Glutamatergic neuron (in vitro differentiated cells): ENCODE measurements at regions not wholly inside any gene's neighbourhood (a gene's known extent, or its start where the extent isn't known, plus 50 kb on each side); places are given as distances from the start of the nearest gene placed in this dataset.

Experiments
- DNase-seq: peaks from one replicate; pipeline ENCODE4 v3.0.0; 2022
- H3K27ac Mint-ChIP-seq: one replicate; pipeline ENCODE4 v1.8.0; 2020; ENCODE audit warnings: mild to moderate bottlenecking, mixed read lengths, inconsistent platforms; ENCODE audit not compliant: unreplicated experiment
- H3K27me3 Mint-ChIP-seq: one replicate; pipeline ENCODE4 v1.8.0; 2020; ENCODE audit warnings: mild to moderate bottlenecking, moderate library complexity, mixed read lengths, inconsistent platforms; ENCODE audit not compliant: unreplicated experiment
- H3K36me3 Mint-ChIP-seq: one replicate; pipeline ENCODE4 v1.8.0; 2020; ENCODE audit warnings: mild to moderate bottlenecking, mixed read lengths, inconsistent platforms; ENCODE audit not compliant: unreplicated experiment
- H3K4me1 Mint-ChIP-seq: one replicate; pipeline ENCODE4 v1.8.0; 2020; ENCODE audit warnings: mild to moderate bottlenecking, low read depth, mixed read lengths, inconsistent platforms; ENCODE audit not compliant: unreplicated experiment
- H3K4me3 Mint-ChIP-seq: one replicate; pipeline ENCODE4 v1.8.0; 2020; ENCODE audit warnings: mild to moderate bottlenecking, mixed read lengths, inconsistent platforms; ENCODE audit not compliant: unreplicated experiment
- H3K9me3 Mint-ChIP-seq: one replicate; pipeline ENCODE4 v1.8.0; 2020; ENCODE audit warnings: mild to moderate bottlenecking, moderate library complexity, mixed read lengths, inconsistent platforms; ENCODE audit not compliant: unreplicated experiment
- CTCF ChIP-seq: fragments of 200-600 bp; sonication (generic); IDR thresholded peaks from one replicate; pipeline ENCODE4 v1.5.0; 2021; ENCODE audit not compliant: partially characterized antibody, unreplicated experiment

DNA sequence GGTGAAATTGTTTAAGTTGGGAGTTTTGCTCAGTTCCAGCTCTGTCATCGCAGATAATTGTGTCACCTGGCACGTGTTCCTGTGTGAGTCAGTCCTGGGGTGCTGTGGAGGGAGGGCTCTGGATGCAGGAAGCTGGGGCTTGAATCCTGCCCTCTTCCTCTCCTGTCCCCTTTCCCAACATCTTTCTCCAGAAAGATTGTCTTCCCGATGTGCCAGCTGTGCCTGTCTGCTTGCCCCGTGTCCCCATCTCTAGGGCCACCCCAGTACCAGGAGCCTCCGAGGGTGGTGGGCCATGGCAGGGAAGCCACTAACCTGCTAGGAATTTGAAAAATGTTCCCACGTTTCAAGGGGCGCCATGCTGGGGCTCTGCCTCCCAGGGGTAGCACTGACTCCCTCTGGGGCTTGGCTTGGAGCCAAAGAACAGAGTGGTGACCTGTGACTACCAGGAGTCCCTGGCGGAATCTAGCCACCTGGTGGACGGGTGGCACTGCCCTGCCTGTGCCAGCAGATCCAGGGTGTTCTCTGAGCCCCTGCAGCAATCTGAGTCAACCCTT lies 198.1 kb downstream of the ENGASE start:
- no peak for TF ChIP-seq CTCF
- no peak for DNase-seq
- Mint-ChIP-seq H3K4me1 (peaks cover 35% of the 10 kb centered on the region), H3K36me3 (peaks cover 5% of the 10 kb centered on the region), H3K27me3 (peaks cover 24% of the 10 kb centered on the region), H3K4me3 (no peak overlapping the region), H3K27ac (no peak overlapping the region), H3K9me3 (peaks cover 30% of the 10 kb centered on the region)

DNA sequence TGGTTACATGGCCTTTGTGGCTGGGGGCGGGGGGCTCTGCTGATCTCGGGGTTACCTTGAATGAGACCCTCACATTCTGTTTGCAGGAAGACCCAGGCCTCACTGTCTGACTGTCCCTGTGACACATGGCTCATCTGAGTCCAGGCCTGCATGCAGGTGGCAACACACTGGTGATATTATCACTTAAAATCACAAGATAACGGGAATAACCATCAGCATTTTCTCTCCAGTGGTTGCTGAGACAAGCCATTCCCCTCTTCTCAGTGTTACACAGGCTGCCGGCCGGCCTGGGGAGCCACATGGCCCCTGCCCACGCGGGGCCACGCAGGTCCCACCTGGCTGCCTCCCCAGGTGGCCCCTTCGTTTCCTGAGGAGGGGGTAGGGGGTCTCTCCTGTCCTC lies 197.6 kb downstream of the ENGASE start:
- Mint-ChIP-seq H3K36me3 (peaks cover 5% of the 10 kb centered on the region), H3K9me3 (peaks cover 30% of the 10 kb centered on the region), H3K4me1 (peaks cover 30% of the 10 kb centered on the region), H3K4me3 (no peak overlapping the region), H3K27me3 (peaks cover 24% of the 10 kb centered on the region), H3K27ac (no peak overlapping the region)
- TF ChIP-seq CTCF, result no peak
- no peak for DNase-seq

DNA sequence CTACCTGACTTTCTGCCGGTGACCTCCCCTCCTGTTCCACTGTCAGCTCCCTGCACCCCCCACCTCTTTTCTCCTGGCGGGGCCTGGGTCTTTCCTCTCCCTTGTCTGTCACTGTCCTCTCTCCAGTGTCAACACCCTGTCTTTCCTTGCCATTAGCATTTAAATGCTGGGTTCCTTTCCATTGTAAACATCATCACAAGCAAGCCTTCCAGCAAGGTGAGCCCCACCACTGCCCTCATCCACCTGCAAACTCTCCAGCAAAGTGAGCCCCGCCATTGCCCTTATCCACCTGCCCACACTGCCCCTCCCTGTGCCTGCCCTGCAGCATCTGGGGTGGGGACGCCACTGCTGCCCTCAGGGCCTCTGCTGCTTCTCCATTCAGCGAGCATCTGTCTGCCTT lies 195.0 kb downstream of the ENGASE start:
- no peak overlapping the region for H3K4me3 Mint-ChIP-seq
- peak overlapping the region; percentile 8 for H3K27ac Mint-ChIP-seq
- no peak for TF ChIP-seq CTCF
- peaks cover 24% of the 10 kb centered on the region for H3K4me1 Mint-ChIP-seq
- no peak for DNase-seq
- peaks cover 28% of the 10 kb centered on the region for H3K9me3 Mint-ChIP-seq
- H3K27me3 Mint-ChIP-seq, result peaks cover 22% of the 10 kb centered on the region
- H3K36me3 Mint-ChIP-seq, result peaks cover 5% of the 10 kb centered on the region

- H3K4me3 Mint-ChIP-seq, result no peak overlapping the region
- peaks cover 24% of the 10 kb centered on the region for H3K4me1 Mint-ChIP-seq
- H3K9me3 Mint-ChIP-seq, result peaks cover 11% of the 10 kb centered on the region
- no peak for DNase-seq
- H3K27ac Mint-ChIP-seq, result no peak overlapping the region
- no peak for TF ChIP-seq CTCF
- no peaks in the 10 kb centered on the region for H3K36me3 Mint-ChIP-seq
- H3K27me3 Mint-ChIP-seq, result peaks cover 8% of the 10 kb centered on the region
Observed at GRCh38 chr17:79263191-79263590, 188.6 kb downstream of the ENGASE start.

DNA sequence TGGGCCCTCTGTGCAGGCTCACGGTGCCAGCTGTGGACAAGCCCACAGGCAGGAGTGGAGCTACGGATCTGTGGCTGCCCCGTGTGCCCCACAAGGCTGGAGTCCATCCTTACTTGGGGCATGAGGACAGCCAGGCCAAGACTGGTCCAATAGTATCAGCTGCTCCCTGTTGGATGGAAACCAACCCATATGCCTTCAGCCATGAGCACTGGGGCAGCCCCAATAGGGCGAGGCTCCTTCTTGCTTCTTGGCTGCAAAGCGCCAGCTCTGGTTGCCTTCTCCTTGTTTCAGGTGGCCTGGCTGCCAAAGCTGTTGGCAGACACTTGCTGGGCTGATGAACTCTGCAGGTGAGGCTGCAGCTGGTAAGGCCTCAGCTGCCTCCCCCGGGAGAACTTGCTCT lies 188.0 kb downstream of the ENGASE start:
- no peak for TF ChIP-seq CTCF
- Mint-ChIP-seq H3K27ac (no peak overlapping the region), H3K9me3 (peaks cover 9% of the 10 kb centered on the region), H3K4me1 (peaks cover 28% of the 10 kb centered on the region), H3K27me3 (peaks cover 11% of the 10 kb centered on the region), H3K36me3 (no peaks in the 10 kb centered on the region), H3K4me3 (no peak overlapping the region)
- no peak for DNase-seq
